Esophagus (tissue), 2 donors: ENCODE measurements at regions not wholly inside any gene's neighbourhood (a gene's known extent, or its start where the extent isn't known, plus 50 kb on each side); places are given as distances from the start of the nearest gene placed in this dataset.

Source experiments
- H3K27ac ChIP-seq, 2 donors: one replicate each; pipeline ENCODE4 v1.5.1; 2013; ENCODE audit warnings: low read depth in 2 of 2, mild to moderate bottlenecking in 2 of 2, inconsistent platforms in 1 of 2, low read length in 1 of 2, moderate library complexity in 1 of 2
- H3K27me3 ChIP-seq, 2 donors: one replicate each; pipeline ENCODE4 v1.6.1; 2013; ENCODE audit warnings: low read length in 2 of 2, control low read depth in 1 of 2, mild to moderate bottlenecking in 1 of 2; ENCODE audit not compliant: insufficient read depth in 2 of 2, control insufficient read depth in 1 of 2
- H3K36me3 ChIP-seq, 2 donors: one replicate each; pipeline ENCODE4 v1.6.1; 2013; ENCODE audit warnings: low read length in 1 of 2; ENCODE audit not compliant: control insufficient read depth in 2 of 2, insufficient read depth in 2 of 2
- H3K4me1 ChIP-seq, 2 donors: one replicate each; pipeline ENCODE4 v1.6.1; 2013; ENCODE audit warnings: low read length in 1 of 2; ENCODE audit not compliant: control insufficient read depth in 2 of 2, insufficient read depth in 2 of 2
- H3K4me3 ChIP-seq, 2 donors: one replicate each; pipeline ENCODE4 v1.5.1; 2013; ENCODE audit warnings: low read length in 2 of 2, mild to moderate bottlenecking in 2 of 2, low read depth in 1 of 2, moderate library complexity in 1 of 2
- H3K9me3 ChIP-seq, 2 donors: one replicate each; pipeline ENCODE4 v1.6.1; 2013; ENCODE audit warnings: mild to moderate bottlenecking in 2 of 2, low read depth in 1 of 2, low read length in 1 of 2, moderate library complexity in 1 of 2; ENCODE audit not compliant: control insufficient read depth in 2 of 2, insufficient read depth in 1 of 2
- WGBS, 2 donors: extraction: QIAGEN DNeasy Blood & Tissue Kit; methylation state at CpG; one replicate each; pipeline ENCODE4 v1.1.7; 2013; 5-methylcytosine and 5-hydroxymethylcytosine counted together
- donor health status: healthy with polysubstance abuse.
- donor health status: Bipolar disorder and iron deficiency.

- Histone ChIP-seq H3K27me3 (no peaks in the 10 kb centered on the region), H3K36me3 (no peaks in the 10 kb centered on the region), H3K9me3 (no peaks in the 10 kb centered on the region), H3K4me1 (no peaks in the 10 kb centered on the region), H3K27ac (no peak overlapping the region), H3K4me3 (no peak overlapping the region)
- 76 to 82% methylated on average over 6 of the region's 6 CpGs for WGBS, 2 donors
Observed at GRCh38 chr1:245043611-245043940, 111.2 kb upstream of the KIF26B start.

DNA sequence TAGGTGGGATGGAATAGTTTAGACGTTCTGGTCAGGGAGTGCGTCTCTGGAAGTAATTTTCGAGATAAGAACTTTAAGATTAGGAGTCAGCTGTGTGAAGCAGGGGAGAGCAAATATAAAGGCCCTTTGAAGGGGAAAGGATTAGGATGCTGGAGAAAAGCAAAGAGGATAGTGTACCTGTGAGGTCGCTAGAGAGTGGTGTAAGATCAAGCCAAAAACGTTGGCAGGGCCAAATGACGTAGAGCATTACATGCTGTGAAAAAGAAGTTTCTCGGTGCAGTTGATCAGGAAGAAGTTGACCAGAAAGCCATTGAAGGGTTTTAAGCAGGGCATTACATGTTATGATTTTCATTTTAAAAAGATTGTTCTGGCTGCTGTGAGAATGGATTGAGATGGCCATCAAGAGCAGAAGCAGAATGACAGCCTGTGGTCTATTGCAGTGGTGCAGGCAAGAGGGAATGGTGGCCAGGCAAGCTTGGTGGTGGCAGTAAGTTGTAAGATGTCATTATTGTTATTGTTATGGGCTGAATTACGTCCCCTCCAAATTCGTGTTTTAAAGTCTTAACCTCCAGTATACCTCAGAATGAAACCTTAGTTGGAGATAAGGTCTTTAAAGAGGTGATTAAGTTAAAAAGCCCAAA lies 113.6 kb upstream of the KIF26B start:
- Histone ChIP-seq H3K27ac (no peak overlapping the region), H3K4me3 (no peak overlapping the region)
- WGBS, 2 donors: 77 to 86% methylated on average over 9 of the region's 9 CpGs

GRCh38 chr1:245039196-245039595 lies 115.6 kb upstream of the KIF26B start:
- no peak overlapping the region for H3K27ac ChIP-seq
- H3K4me3 ChIP-seq: no peak overlapping the region
- H3K4me1 ChIP-seq: no peaks in the 10 kb centered on the region
- H3K9me3 ChIP-seq: no peaks in the 10 kb centered on the region
- WGBS, 2 donors: 85% methylated on average over 3 of the region's 3 CpGs
- H3K36me3 ChIP-seq: no peaks in the 10 kb centered on the region
- H3K27me3 ChIP-seq: no peaks in the 10 kb centered on the region

More for the DNA sequence above, 113.6 kb upstream of the KIF26B start:
- Histone ChIP-seq H3K9me3 (no peaks in the 10 kb centered on the region), H3K36me3 (no peaks in the 10 kb centered on the region), H3K4me1 (no peaks in the 10 kb centered on the region), H3K27me3 (no peaks in the 10 kb centered on the region)

DNA sequence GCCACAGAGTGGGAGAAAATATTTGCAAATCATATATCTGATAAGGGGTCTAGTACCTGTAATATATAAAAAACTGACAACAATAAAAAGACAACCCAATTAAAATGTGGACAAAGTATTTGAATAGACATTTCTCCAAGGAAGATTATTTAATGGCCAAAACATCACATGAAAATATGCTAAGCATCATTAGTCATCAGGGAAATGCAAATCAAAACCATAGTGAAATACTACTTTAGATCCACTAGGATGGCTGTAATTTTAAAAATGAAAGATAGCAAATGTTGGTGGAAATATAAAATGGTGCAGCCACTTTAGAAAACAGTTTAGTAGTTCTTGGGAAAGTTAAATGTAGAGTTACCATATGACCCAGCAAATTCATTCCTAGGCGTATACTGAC lies 118.7 kb upstream of the KIF26B start:
- H3K27ac ChIP-seq: no peak overlapping the region
- whole genome bisulfite sequencing, 2 donors: 100% methylated on average over 1 of the region's 1 CpG
- H3K27me3 ChIP-seq: no peaks in the 10 kb centered on the region
- no peak overlapping the region for H3K4me3 ChIP-seq
- H3K36me3 ChIP-seq: no peaks in the 10 kb centered on the region
- H3K4me1 ChIP-seq: no peaks in the 10 kb centered on the region
- H3K9me3 ChIP-seq: no peaks in the 10 kb centered on the region

GRCh38 chr1:245031041-245031440 lies 123.7 kb upstream of the KIF26B start:
- WGBS, 2 donors: 90 to 94% methylated on average over 3 of the region's 3 CpGs
- Histone ChIP-seq H3K4me1 (no peaks in the 10 kb centered on the region), H3K27ac (no peak overlapping the region), H3K9me3 (no peaks in the 10 kb centered on the region), H3K27me3 (no peaks in the 10 kb centered on the region), H3K36me3 (no peaks in the 10 kb centered on the region), H3K4me3 (no peak overlapping the region)

DNA sequence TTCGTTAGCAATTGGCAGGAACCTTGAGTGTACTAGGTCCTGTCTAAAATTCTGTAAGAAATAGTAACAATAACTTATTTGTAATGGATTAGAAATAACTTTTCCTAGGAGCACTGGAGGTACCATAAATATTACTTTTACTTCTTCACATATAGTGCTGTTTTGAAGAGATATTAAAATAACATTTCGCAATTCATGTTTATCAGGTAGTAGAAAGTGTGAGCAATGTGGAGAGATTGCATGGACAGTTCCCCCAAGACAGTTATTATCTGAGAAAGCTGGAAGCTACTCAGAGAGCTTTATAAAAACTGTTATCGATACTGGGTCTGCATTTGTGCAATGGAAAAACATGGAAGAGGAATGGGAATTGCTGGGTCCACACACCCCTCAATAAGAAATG lies 128.5 kb upstream of the KIF26B start:
- Histone ChIP-seq H3K4me3 (no peak overlapping the region), H3K27me3 (no peaks in the 10 kb centered on the region), H3K9me3 (no peaks in the 10 kb centered on the region), H3K4me1 (no peaks in the 10 kb centered on the region), H3K27ac (no peak overlapping the region), H3K36me3 (no peaks in the 10 kb centered on the region)
- 92 to 93% methylated on average over 3 of the region's 3 CpGs for WGBS, 2 donors

- Histone ChIP-seq H3K4me3 (no peak overlapping the region), H3K4me1 (no peaks in the 10 kb centered on the region), H3K36me3 (no peaks in the 10 kb centered on the region), H3K27me3 (no peaks in the 10 kb centered on the region), H3K27ac (no peak overlapping the region), H3K9me3 (no peaks in the 10 kb centered on the region)
- 94 to 95% methylated on average over 6 of the region's 6 CpGs for WGBS, 2 donors
Observed at GRCh38 chr1:245025525-245025924, 129.3 kb upstream of the KIF26B start.

GRCh38 chr1:245023222-245023621 lies 131.6 kb upstream of the KIF26B start:
- no peaks in the 10 kb centered on the region for H3K4me1 ChIP-seq
- H3K4me3 ChIP-seq: no peak overlapping the region
- H3K36me3 ChIP-seq: no peaks in the 10 kb centered on the region
- H3K27me3 ChIP-seq: no peaks in the 10 kb centered on the region
- no peaks in the 10 kb centered on the region for H3K9me3 ChIP-seq
- no peak overlapping the region for H3K27ac ChIP-seq
- 93 to 96% methylated on average over 2 of the region's 2 CpGs for WGBS, 2 donors

- H3K9me3 ChIP-seq: no peaks in the 10 kb centered on the region
- no peaks in the 10 kb centered on the region for H3K36me3 ChIP-seq
- WGBS, 2 donors: 82 to 89% methylated on average over 6 of the region's 6 CpGs
- no peaks in the 10 kb centered on the region for H3K4me1 ChIP-seq
- no peak overlapping the region for H3K27ac ChIP-seq
- no peak overlapping the region for H3K4me3 ChIP-seq
- H3K27me3 ChIP-seq: no peaks in the 10 kb centered on the region
Observed at GRCh38 chr1:245019910-245020486, 134.8 kb upstream of the KIF26B start.

DNA sequence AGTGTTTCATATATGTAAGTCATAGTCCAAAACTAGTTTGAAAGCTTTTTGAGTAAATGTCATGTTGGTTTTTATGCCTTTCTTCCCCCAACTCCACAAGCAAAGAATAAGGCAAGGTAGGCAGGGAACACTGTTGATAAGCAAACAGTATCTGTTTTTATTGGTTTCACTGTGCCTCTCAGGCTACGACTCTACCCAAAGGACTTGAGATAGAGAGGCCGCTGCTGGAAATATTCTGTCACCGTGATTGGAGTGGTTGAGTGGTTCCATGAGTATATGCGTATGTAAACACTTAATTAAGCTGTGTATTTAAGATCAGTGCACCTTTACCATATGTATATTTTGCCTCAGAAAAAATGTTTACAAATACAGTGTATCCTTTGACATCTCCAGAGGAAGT lies 138.1 kb upstream of the KIF26B start:
- H3K36me3 ChIP-seq: no peaks in the 10 kb centered on the region
- H3K4me3 ChIP-seq: no peak overlapping the region
- WGBS, 2 donors: 86 to 90% methylated on average over 4 of the region's 4 CpGs

More for the DNA sequence above, 138.1 kb upstream of the KIF26B start:
- H3K27ac ChIP-seq: no peak overlapping the region
- no peaks in the 10 kb centered on the region for H3K27me3 ChIP-seq
- no peaks in the 10 kb centered on the region for H3K9me3 ChIP-seq
- no peaks in the 10 kb centered on the region for H3K4me1 ChIP-seq
